Pons (tissue), 1 donor: ENCODE measurements at regions not wholly inside any gene's neighbourhood (a gene's known extent, or its start where the extent isn't known, plus 50 kb on each side); places are given as distances from the start of the nearest gene placed in this dataset.
A peak's percentile ranks its signal among the peaks of the same experiment; 100 is the strongest.

ENCODE experiments used
- DNase-seq: peaks from one replicate; pipeline ENCODE4 v3.0.0-alpha.2; 2016; ENCODE audit warnings: low spot score

DNA sequence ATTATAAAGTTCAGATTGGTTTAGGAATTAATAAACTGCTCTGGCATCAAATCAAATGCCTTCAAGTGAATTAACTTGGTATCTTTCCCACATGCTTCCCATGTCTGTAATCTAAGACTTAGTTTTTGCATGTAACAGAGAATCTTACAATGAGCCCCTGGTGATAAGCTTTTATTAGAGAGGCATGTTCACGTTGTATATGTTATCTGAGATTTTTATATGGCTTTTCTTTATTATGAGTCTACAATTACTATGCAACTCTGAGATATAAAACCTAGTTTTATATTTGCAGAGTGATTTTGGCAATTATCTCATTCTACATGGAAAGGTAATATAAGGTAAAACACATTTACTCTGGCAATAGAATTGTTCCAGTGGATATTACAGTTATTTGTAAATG, 1578.4 kb upstream of the IGFBP7 start:
- DNase-seq = no peak

DNA sequence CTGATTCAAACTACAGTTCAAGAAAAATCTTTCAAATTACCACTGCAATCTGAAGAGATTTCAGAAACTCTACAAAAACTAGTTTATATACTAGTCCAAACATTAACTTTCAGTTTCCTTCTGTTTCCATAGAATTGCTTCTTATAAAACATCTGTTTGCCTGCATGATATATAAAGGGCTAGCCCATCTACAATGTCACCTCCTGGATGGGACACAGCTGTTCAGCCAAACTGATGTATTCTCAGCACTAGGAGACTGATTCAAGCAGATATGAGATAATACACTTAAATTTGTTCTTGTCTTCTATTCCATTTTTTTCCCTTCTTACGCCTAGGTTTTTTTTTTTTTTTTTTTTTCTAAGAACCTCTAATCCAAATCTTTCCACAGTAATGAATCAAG, 1569.7 kb upstream of the IGFBP7 start:
- DNase-seq = no peak

DNA sequence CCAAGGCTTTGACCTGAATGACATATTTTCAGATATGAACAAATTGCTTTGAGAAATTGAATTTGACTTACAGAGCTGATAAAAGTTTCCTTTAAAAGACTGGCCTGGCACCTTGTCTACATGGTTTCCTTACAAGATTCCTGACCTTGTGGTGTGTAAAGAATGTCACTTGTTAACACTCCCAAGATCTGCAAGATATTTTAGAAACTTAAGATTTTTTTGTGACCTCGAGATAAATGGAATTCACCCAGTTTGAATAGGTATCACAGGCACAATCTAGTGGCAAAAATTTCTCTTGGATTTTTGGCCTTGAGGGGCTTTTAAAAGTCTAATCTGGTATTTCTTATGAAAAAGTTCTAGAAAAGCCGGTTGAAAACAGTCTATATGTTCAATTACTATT, 1568.9 kb upstream of the IGFBP7 start:
- DNase-seq = no peak

DNA sequence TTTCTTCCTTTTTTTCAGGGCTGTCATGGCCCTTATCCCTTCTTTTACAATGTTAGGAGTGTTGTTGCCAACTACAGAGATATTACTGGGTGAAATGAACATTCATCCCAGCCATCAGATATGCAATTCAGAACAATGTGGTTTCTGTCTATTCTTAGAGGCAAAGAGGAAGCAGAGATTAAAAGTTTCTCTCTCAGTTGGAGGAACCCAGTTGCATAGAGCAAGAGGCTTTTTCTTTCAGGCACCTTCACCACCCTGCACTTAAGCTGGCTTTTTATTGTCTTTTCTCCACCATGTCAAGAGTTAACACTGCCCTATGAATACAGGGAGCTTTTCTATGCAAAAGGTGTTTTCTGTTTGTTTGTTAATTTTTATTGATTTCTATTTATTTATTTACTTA, 1559.6 kb upstream of the IGFBP7 start:
- no peak for DNase-seq

DNA sequence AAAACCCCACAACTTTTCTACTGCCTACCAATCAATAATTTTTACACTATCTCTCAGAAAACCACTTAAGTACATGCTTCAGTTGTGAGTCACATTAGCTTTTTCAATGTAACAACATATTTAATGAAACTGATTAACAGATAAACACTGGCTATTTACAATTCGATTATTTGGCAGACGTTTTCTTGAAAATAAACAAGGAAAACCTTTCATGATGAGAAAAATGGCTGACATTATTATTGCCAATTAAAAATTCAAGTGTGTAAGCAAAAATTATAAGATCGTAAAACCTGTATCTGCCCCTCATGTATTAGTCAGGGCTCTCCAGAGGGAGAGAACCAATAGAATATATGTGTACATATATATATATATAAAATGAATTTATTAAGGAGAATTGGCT, 1555.5 kb upstream of the IGFBP7 start:
- no peak for DNase-seq

DNA sequence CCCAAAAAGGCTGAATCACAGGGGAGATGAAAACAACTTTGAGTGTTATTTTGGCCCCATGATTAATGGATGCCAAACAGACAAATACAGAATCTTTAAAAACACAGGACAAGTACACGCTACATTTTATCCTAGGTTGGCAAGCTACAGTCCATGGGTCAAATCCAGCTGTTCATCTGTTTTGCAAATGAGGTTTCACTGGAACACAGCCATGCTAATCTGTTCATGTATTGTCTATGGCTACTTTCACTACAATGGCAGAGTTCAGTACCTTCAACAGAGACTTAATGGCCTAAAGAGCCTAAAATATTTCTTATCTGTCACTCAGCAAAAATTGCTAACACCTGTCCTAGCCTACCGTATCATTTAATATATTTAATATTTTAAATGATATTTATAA, 1548.5 kb upstream of the IGFBP7 start:
- peak; percentile 89 for DNase-seq

DNA sequence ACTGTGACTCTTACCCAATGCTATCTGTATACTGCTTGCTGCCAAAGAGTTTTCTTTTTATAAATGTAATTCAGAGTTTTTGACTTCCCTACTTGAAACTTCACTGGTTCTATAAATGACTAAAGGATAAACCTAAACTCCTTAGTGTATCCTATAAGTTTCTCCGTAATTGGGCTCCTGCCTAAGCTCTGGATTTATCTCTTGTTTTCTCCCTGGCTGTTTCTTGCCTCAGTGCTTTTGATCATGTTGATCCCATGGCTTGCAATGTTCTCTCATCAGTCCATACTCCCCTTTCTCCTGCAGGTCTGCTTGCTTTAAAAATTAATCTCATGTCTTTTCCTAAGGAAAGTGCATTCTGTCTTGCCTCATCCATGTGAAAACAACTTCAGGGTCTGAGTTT, 1543.1 kb upstream of the IGFBP7 start:
- DNase-seq = no peak

DNA sequence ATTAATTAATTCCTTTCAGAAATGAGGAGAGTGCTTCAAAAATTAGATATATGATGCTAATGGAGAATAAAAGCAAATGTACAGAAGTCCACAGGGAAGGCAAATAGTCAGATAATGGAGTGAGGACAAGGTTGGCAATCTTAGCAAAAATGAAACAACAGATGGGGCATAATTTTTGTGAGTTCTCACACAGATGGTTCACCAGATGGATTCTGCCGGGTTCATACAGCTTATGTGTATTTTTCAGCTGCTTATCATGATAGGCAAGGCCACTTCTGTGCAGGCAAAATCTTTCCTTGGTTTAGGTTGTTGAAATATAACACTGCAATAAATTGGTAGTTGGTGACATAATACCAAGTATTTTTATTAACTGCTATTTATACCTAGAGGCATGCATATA, 1539.0 kb upstream of the IGFBP7 start:
- peak; percentile 13 for DNase-seq

DNA sequence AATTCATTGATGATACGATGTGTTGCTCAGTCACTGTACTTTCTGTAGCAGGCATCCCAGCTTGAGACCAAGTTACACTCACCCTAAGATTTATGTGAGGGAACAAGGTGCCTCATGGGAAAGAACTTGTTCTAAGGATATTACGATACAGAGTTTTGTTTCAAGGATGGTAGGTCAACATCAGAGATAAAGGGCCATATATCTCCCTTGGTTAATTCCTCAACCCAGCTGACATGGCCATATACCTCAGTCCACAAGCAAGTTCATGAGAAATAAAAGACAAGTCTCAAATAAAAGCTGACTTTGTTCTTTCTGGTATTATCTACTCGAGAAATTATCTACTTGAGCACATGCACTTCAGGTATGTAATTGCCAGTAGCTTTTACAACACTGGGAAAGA, 1535.9 kb upstream of the IGFBP7 start:
- DNase-seq = no peak

DNA sequence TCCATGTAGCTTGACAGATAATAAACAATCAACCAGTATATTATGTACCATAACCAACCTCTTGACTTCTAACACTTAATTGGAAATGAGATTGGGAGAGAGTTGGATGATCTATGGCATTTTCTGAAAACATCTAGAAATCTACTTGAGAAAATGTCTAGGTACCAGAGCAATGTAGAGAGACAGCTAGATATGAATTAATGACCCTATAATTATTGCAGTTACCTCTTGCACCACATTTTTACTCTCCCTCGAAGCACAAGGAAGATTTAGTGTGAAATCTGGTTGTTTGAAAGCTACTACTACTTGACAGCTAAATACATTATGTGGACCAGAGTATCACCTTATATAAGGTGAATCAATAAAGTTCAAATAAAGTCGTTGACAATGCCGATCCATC, 1534.4 kb upstream of the IGFBP7 start:
- no peak for DNase-seq

DNA sequence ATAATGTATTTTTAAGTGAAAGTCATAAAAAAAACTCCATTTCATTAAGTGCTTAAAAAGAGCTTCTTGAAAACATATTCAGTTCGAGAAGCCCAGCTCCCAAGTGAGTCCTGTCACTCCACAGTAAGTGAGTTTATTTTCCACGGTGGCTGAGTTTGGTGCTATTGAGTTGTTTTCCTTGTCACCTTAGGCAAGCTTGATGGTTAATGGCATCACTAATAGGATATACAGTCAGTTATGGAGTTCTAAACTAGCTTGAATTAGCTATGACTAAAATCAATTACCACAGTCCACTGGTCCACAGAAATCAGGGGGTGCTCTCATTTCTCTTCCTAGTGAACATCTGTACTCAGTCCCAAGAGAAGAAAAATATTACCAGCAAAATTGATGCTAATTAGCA, 1526.2 kb upstream of the IGFBP7 start:
- no peak for DNase-seq

DNA sequence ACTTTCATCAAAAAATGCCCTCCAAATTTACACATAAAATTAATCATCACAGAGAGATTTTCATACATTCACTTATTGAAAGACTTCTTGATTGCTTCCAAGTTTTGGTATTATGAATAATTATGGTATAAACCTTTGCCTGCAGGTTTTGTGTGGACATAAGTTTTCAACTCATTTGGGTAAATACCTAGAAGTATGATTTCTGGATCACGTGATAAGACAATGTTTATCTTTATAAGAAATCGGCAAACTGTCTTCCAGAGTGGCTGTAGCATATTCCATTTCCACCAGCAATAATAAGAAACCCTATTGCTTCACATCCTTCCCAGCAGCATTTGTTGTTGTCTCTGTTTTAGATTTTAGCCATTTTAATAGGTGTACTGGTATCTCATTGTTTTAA, 1507.0 kb upstream of the IGFBP7 start:
- no peak for DNase-seq

DNA sequence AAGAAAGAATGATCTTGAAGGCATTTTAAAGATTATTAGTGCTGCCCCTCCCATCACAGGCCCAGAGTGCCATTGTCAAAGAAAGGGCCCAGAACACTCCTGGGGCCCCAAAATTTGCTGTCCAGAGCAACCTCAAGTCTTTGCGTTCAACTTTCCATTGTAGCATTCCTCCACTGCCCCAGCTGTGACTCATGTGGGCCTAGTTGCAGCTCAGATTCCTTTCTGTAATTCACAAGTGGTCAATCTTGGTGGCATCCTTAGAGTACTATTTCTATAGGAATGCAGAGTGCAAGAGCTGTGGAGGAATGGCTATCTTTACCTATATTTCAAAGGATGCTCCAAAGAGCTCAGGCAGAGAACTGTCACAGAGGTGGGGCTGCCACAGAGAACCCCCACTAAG, 1500.8 kb upstream of the IGFBP7 start:
- no peak for DNase-seq

DNA sequence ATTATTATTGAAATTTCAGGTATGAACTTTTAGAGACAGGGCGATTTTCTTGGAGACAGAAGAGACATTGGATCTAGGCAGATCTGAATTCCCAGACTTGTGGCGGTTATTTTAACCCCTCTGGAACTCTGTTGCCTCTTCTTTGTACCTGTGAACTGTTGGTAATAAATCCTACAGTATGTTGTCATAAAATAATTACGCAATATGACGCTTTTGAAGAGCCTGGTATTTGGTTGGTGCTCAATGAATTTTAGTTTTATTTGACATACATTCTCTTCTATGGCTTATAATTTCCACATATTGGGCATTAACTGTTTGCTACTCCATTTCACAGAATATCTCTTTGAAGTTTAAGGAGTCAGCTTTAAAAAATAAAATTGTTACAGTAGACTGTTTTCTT, 1496.1 kb upstream of the IGFBP7 start:
- DNase-seq = no peak

DNA sequence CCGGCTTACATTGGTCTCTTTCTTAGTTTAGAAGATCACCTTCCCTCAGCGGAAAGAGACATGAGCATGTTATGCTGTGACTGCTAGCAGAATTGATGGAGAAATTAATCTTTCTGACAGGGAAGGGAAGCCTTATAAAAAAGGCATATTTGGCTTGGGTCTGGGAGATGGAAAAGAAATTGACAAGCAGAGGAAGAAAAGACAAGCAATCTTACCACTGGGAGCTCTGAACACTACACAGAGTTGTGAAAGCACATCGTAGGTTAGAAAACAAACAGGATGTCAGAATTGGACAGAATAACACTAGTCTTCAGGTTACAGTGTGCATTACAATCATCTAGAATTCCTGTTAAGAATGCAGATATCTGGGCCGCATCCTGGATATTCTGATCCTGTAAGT, 1493.8 kb upstream of the IGFBP7 start:
- DNase-seq = no peak

DNA sequence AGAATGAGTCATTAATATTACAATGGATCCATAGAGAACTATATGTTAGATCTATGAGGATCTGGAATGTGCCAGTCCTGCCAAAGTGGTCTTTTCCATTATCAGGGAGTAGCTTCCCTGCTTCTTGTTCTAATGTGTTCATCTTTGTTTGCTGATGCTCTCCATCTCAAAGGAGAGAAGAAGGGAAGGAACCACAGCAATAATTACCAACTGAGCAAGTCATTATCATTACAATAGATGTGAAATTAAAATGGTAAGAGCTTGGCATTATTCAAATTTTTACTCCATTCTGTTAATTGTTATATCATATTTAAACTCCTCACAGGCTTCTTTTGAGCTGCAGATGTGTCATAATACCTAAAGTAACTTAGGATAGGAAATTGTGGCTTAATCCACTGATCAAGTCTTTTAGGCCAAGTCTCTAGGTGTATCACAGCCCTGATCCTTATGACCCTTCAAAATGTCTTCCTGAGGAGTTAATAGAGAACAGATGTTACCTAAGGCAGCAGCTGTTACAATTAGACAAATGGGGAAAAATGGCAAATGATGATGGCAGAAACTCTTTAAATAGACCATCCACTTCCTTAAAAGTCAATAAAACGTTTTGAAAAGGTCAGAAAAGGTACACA, 1492.7 kb upstream of the IGFBP7 start:
- no peak for DNase-seq

DNA sequence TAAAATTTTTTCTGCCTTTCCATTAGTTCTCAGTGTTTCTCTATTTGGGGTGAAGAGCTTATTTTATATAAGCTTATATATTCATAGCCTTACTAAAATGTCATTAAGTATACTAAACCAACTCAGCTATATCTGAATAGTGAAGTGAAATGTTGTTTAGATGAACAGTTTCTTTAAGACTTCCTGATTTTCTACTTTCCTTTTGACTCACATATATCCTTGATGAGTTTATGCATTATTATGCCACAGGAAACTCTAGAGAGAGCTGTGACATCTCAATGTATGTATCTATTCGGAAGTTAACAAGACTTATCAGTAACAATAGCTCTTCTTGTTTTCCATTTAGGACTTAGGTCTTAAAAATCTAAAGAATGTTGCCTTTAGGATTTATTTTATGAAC, 1491.8 kb upstream of the IGFBP7 start:
- no peak for DNase-seq

DNA sequence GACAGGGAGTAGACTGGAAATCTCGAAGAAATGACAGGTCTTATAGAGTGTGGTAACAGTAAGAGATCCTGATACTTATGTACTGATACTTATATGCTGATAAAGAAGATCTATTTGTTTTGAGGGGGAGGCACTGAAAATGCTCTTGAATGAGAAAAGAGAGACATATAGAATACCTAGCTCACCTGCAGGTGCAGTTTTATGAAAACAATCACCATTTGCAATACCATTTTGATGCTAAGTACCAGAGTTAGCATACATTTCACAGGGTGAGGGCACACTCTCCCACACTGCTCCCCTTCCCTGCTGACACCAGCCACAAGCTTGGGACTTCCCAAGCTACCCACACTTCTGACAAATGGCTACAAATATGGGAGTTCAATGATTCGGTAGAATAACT, 1490.1 kb upstream of the IGFBP7 start:
- DNase-seq = no peak

DNA sequence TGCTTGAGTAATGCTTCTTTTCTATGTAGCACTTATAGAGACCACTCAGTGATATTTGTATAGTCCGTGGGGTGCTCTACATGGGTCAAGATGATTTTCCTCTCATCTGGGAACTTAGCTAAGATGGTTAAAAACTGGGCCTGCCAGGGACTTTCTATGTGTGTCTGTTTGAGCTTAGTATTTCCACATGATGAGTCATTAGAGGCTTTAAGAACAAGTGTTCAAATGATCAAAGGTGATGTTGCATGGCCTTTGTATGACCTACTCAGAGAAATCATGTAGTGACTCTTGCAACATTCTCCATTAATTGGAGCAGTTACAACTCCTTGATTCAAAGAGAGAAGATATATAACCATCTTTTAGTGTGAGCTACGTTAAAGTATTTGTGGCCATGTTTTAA, 1480.5 kb upstream of the IGFBP7 start:
- DNase-seq = no peak

DNA sequence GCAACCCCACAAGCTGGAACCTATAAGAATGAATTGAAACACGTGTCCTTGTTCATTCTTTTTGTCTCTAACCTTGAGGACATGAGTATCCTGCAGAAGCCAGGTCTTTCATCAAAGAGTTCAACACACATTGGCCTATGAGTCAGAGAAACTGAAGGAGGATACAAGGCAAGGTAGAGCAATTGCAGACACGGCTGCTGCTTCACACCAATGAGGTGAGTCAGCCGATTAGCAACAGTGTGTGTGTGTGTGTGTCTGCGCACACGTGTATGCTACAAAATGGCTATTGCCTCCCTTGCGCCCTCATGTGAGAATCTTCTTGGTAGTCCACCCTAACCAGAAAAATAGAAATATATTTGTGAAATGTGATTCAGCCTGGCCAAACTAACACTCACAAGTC, 1477.7 kb upstream of the IGFBP7 start:
- no peak for DNase-seq

DNA sequence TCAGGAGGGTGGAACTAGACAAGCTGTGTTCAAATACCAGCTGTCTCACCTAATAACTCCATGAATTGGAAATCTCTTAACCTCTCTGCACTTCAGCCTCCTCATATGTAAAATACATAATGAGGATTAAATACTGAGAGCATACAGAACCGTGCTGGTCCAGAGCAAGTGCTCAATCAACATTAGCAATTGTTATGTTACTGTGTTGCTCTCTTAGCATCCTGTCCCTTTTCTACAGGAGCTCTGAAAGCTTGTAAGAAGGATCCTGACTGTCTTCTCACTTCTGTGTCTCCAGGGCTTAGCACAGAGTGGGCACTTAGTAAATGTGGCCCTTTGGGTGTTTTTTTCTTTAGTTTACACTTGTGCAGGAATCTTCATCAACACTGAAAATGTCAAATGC, 1456.1 kb upstream of the IGFBP7 start:
- no peak for DNase-seq

DNA sequence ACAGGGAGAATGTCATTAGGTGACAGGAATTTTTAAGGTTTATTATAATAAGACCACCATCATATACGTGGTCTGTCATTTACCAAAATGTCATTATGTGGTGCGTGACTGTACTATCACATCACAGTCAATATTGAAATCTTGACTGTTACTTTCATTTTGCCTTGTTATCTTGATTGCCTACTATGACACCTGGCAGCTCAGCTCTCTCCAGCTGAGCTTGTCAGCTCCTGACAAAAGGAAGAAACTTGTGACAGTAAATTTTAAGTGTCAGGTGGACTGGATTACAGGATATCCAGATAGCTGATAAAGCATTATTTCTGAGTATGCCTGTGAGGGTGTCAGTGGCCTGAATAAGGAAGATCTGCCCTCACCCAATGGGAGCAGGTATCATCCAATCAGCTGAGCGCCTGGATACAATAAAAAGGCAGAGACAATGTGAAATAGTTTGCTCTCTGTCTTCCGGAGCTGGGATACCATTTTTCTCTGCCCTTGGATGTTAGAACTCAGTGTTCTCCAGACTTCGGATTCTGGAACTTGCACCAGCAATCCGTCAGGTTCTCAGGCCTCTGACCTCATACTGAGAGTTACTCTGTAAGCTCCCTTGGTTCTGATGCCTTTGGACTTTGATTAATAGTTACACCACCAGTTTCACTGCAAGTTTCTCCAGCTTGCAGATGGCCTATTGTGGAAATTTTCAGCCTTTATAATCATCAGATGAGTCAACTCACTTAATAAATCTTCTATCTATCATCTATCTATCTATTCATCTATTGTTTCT, 1454.7 kb upstream of the IGFBP7 start:
- no peak for DNase-seq

DNA sequence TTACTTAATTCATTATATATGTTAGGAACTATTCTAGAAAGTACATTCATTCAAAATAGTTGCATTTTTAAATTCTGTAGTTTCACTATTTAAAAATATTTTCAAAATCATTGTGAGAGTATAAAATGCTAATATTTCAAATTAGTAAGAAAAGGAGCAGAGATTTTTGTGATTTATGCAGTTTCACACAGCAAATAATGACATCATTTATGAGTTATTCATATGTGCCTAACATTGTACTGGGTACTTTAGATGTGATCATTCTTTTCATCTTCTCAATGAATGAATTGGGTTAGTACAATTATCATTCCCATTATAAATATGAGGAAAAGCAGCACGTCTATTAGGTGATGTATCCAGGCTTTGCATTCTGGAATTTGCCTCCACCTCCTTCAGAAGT, 1451.0 kb upstream of the IGFBP7 start:
- DNase-seq = no peak

DNA sequence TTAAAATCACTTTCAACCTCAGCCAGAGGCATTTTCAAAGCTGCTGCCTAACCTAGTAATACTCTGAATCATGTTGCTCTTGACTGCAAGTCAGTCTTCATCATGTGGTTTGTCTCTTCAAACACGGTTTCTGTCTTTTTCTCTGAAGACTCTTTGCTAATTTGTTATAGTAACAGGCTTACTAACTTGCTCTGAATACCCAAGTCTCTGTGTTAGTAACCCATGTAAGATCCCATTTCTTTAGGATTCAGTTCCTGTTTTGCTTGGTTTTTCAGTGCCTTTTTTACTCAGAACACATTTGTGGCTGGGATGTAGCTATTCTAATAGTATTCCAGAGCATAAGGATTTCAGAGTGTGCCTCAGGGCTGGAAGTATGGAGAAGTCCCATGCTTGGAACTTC, 1450.6 kb upstream of the IGFBP7 start:
- no peak for DNase-seq
